ENCODE measurements at regions not wholly inside any gene's neighbourhood (a gene's known extent, or its start where the extent isn't known, plus 50 kb on each side); places are given as distances from the start of the nearest gene placed in this dataset.

- ChIA-PET POLR2A (no interaction called here), CTCF (no interaction called here)
Measured at GRCh38 chr22:26985931-26986782, 328.8 kb downstream of the MIAT start.

- POLR2A ChIA-PET = no interaction called here
- CTCF ChIA-PET = no interaction called here
Measured at GRCh38 chr22:26986884-26987283, 329.5 kb downstream of the MIAT start.

- ChIA-PET POLR2A (no interaction called here), CTCF (no interaction called here)
Measured at GRCh38 chr22:26990503-26991189, 333.3 kb downstream of the MIAT start.

- ChIA-PET POLR2A (no interaction called here), CTCF (no interaction called here)
Measured at GRCh38 chr22:26992556-26992955, 335.2 kb downstream of the MIAT start.

- CTCF ChIA-PET = no interaction called here
- POLR2A ChIA-PET = no interaction called here
Measured at GRCh38 chr22:26993886-26994285, 336.5 kb downstream of the MIAT start.

GRCh38 chr22:26994801-26995200 is 337.4 kb downstream of the MIAT start:
- POLR2A ChIA-PET = no interaction called here

GRCh38 chr22:26995235-26995634 is 337.8 kb downstream of the MIAT start:
- ChIA-PET CTCF (no interaction called here), POLR2A (no interaction called here)

More at GRCh38 chr22:26994801-26995200, 337.4 kb downstream of the MIAT start:
- CTCF ChIA-PET = no interaction called here

- ChIA-PET CTCF (no interaction called here), POLR2A (no interaction called here)
Measured at GRCh38 chr22:26996154-26996553, 338.8 kb downstream of the MIAT start.

- CTCF ChIA-PET = no interaction called here
- POLR2A ChIA-PET = no interaction called here
Measured at GRCh38 chr22:26998129-26998528, 340.7 kb downstream of the MIAT start.

GRCh38 chr22:26998716-26999115 is 341.3 kb downstream of the MIAT start:
- ChIA-PET CTCF (no interaction called here), POLR2A (no interaction called here)

GRCh38 chr22:27003297-27003696 is 345.9 kb downstream of the MIAT start:
- ChIA-PET CTCF (no interaction called here), POLR2A (no interaction called here)

- ChIA-PET CTCF (no interaction called here), POLR2A (no interaction called here)
Measured at GRCh38 chr22:27004434-27004833, 347.0 kb downstream of the MIAT start.

GRCh38 chr22:27008454-27008853 is 351.1 kb downstream of the MIAT start:
- ChIA-PET POLR2A (no interaction called here), CTCF (no interaction called here)

GRCh38 chr22:27011133-27011532 is 353.7 kb downstream of the MIAT start:
- POLR2A ChIA-PET = no interaction called here
- CTCF ChIA-PET = no interaction called here

GRCh38 chr22:27011717-27012116 is 354.3 kb downstream of the MIAT start:
- ChIA-PET CTCF (no interaction called here), POLR2A (no interaction called here)

- ChIA-PET POLR2A (no interaction called here), CTCF (no interaction called here)
Measured at GRCh38 chr22:27019827-27020226, 362.4 kb downstream of the MIAT start.

- POLR2A ChIA-PET = no interaction called here
- CTCF ChIA-PET = no interaction called here
Measured at GRCh38 chr22:27022274-27022895, 365.0 kb downstream of the MIAT start.

GRCh38 chr22:27022896-27023361 is 365.5 kb downstream of the MIAT start:
- ChIA-PET CTCF (no interaction called here), POLR2A (no interaction called here)

GRCh38 chr22:27023591-27023990 is 366.2 kb downstream of the MIAT start:
- ChIA-PET CTCF (interaction anchor here (0.7 kb wide), 1 partner anchor 489 kb away, joined by 3 read pairs; no protein-coding TSS in a partner anchor), POLR2A (no interaction called here)

GRCh38 chr22:27024982-27025381 is 367.6 kb downstream of the MIAT start:
- ChIA-PET POLR2A (no interaction called here), CTCF (interaction anchor here (0.6 kb wide), 1 partner anchor 11 kb away, joined by 4 read pairs; no protein-coding TSS in a partner anchor)

- ChIA-PET POLR2A (no interaction called here), CTCF (no interaction called here)
Measured at GRCh38 chr22:27028093-27028492, 370.7 kb downstream of the MIAT start.

Data from activated CD8-positive, alpha-beta memory T cell treated with anti-CD3 and anti-CD28 coated beads for 36 hours (primary cell).